ENCODE measurements at regions not wholly inside any gene's neighbourhood (a gene's known extent, or its start where the extent isn't known, plus 50 kb on each side); places are given as distances from the start of the nearest gene placed in this dataset.
A peak's percentile ranks its signal among the peaks of the same experiment; 100 is the strongest.

GRCh38 chr2:65652066-65652465 lies 219.7 kb upstream of the SPRED2 start:
- no peak for DNase-seq (ENCODE audit: low read depth in 2 of 2)

GRCh38 chr2:65649811-65650589 lies 217.6 kb upstream of the SPRED2 start:
- no peak for DNase-seq (ENCODE audit: low read depth in 2 of 2)

- DNase-seq (ENCODE audit: low read depth in 2 of 2) = no peak
Measured at GRCh38 chr2:65647249-65647842, 214.9 kb upstream of the SPRED2 start.

- no peak for DNase-seq (ENCODE audit: low read depth in 2 of 2)
Measured at GRCh38 chr2:65640793-65641103, 208.3 kb upstream of the SPRED2 start.

- DNase-seq (ENCODE audit: low read depth in 2 of 2) = no peak
Measured at GRCh38 chr2:65639156-65639864, 206.9 kb upstream of the SPRED2 start.

- no peak for DNase-seq (ENCODE audit: low read depth in 2 of 2)
Measured at GRCh38 chr2:65638443-65638842, 206.0 kb upstream of the SPRED2 start.

GRCh38 chr2:65636813-65637483 lies 204.5 kb upstream of the SPRED2 start:
- DNase-seq (ENCODE audit: low read depth in 2 of 2) = no peak

GRCh38 chr2:65636024-65636423 lies 203.6 kb upstream of the SPRED2 start:
- DNase-seq (ENCODE audit: low read depth in 2 of 2) = no peak

- no peak for DNase-seq (ENCODE audit: low read depth in 2 of 2)
Measured at GRCh38 chr2:65634304-65634703, 201.9 kb upstream of the SPRED2 start.

GRCh38 chr2:65630643-65631042 lies 198.2 kb upstream of the SPRED2 start:
- DNase-seq (ENCODE audit: low read depth in 2 of 2) = peak; percentile 66 to 74

- no peak for DNase-seq (ENCODE audit: low read depth in 2 of 2)
Measured at GRCh38 chr2:65628156-65628555, 195.8 kb upstream of the SPRED2 start.

- no peak for DNase-seq (ENCODE audit: low read depth in 2 of 2)
Measured at GRCh38 chr2:65626831-65627230, 194.4 kb upstream of the SPRED2 start.

GRCh38 chr2:65625982-65626381 lies 193.6 kb upstream of the SPRED2 start:
- DNase-seq (ENCODE audit: low read depth in 2 of 2) = no peak

- no peak for DNase-seq (ENCODE audit: low read depth in 2 of 2)
Measured at GRCh38 chr2:65622951-65623535, 190.6 kb upstream of the SPRED2 start.

GRCh38 chr2:65622499-65622898 lies 190.1 kb upstream of the SPRED2 start:
- DNase-seq (ENCODE audit: low read depth in 2 of 2) = no peak

GRCh38 chr2:65620524-65620923 lies 188.1 kb upstream of the SPRED2 start:
- no peak for DNase-seq (ENCODE audit: low read depth in 2 of 2)

- DNase-seq (ENCODE audit: low read depth in 2 of 2) = no peak
Measured at GRCh38 chr2:65620026-65620425, 187.6 kb upstream of the SPRED2 start.

GRCh38 chr2:65615602-65616001 lies 183.2 kb upstream of the SPRED2 start:
- no peak for DNase-seq (ENCODE audit: low read depth in 2 of 2)

GRCh38 chr2:65613968-65614555 lies 181.7 kb upstream of the SPRED2 start:
- no peak for DNase-seq (ENCODE audit: low read depth in 2 of 2)

GRCh38 chr2:65611488-65611887 lies 179.1 kb upstream of the SPRED2 start:
- DNase-seq (ENCODE audit: low read depth in 2 of 2) = no peak

GRCh38 chr2:65608916-65609315 lies 176.5 kb upstream of the SPRED2 start:
- no peak for DNase-seq (ENCODE audit: low read depth in 2 of 2)

- DNase-seq (ENCODE audit: low read depth in 2 of 2) = no peak
Measured at GRCh38 chr2:65608466-65608865, 176.1 kb upstream of the SPRED2 start.
